ENCODE measurements at regions not wholly inside any gene's neighbourhood (a gene's known extent, or its start where the extent isn't known, plus 50 kb on each side); places are given as distances from the start of the nearest gene placed in this dataset.

GRCh38 chr14:37901978-37902377, 305.7 kb upstream of the SSTR1 start:
- Histone ChIP-seq H3K9me3 (ENCODE audit: low read depth, low read length, poor library complexity, severe bottlenecking) (no peaks in the 10 kb centered on the region), H3K4me3 (ENCODE audit: low read depth, low read length, poor library complexity, severe bottlenecking) (no peak overlapping the region), H3K4me1 (ENCODE audit: insufficient read depth, low read length, poor library complexity, severe bottlenecking) (peaks cover 3% of the 10 kb centered on the region), H3K27ac (ENCODE audit: low read depth, low read length, poor library complexity, severe bottlenecking) (no peak overlapping the region), H3K27me3 (replicated peaks; ENCODE audit: insufficient read depth, low read depth, low read length, poor library complexity) (no peaks in the 10 kb centered on the region), H3K36me3 (ENCODE audit: insufficient read depth, low read length, poor library complexity, severe bottlenecking) (no peaks in the 10 kb centered on the region)
- ChIA-PET CTCF (interaction anchor here (0.6 to 1.4 kb wide), 2 partner anchors 303 to 1133 kb away, joined by 4 to 5 read pairs; no protein-coding TSS in a partner anchor), POLR2A (ENCODE audit: low non-redundant PET) (interaction anchor here (0.7 kb wide), 1 partner anchor 359 kb away, joined by 5 read pairs; no protein-coding TSS in a partner anchor)
- peak; percentile 37 for DNase-seq (ENCODE audit: low spot score)
- no TSS peak for BruUV-seq (replicated peaks)
- intact Hi-C loops (cut with micrococcal nuclease; ENCODE audit: unreplicated experiment) = loop anchor here (5.0 to 10.0 kb wide), 5 partner anchors 305 to 1110 kb away; partner anchors contain the start of gene SSTR1
- no peak for TF ChIP-seq EZH2 (IDR thresholded peaks at IDR 0.05; ENCODE audit: borderline replicate concordance, low read depth, low read length, poor library complexity, severe bottlenecking)
- TF ChIP-seq CTCF (conservative IDR thresholded peaks at IDR 0.05; ENCODE audit: low read depth, low read length) = no peak

GRCh38 chr14:37903343-37904191, 304.1 kb upstream of the SSTR1 start:
- Histone ChIP-seq H3K27ac (ENCODE audit: low read depth, low read length, poor library complexity, severe bottlenecking) (no peak overlapping the region), H3K27me3 (replicated peaks; ENCODE audit: insufficient read depth, low read depth, low read length, poor library complexity) (no peaks in the 10 kb centered on the region), H3K9me3 (ENCODE audit: low read depth, low read length, poor library complexity, severe bottlenecking) (no peaks in the 10 kb centered on the region), H3K36me3 (ENCODE audit: insufficient read depth, low read length, poor library complexity, severe bottlenecking) (no peaks in the 10 kb centered on the region), H3K4me1 (ENCODE audit: insufficient read depth, low read length, poor library complexity, severe bottlenecking) (peaks cover 3% of the 10 kb centered on the region), H3K4me3 (ENCODE audit: low read depth, low read length, poor library complexity, severe bottlenecking) (no peak overlapping the region)
- intact Hi-C loops (cut with micrococcal nuclease; ENCODE audit: unreplicated experiment) = loop anchor here (2.0 to 10.0 kb wide), 6 partner anchors 304 to 1109 kb away; partner anchors contain the start of gene SSTR1
- POLR2A ChIA-PET (ENCODE audit: low non-redundant PET) = no interaction called here
- BruUV-seq (replicated peaks) = no TSS peak
- DNase-seq (ENCODE audit: low spot score) = peak; percentile 77
- CTCF ChIA-PET = interaction anchor here (0.6 to 1.4 kb wide), 3 partner anchors 318 to 1131 kb away, joined by 3 to 5 read pairs (median 3); no protein-coding TSS in a partner anchor
- no peak for TF ChIP-seq EZH2 (IDR thresholded peaks at IDR 0.05; ENCODE audit: borderline replicate concordance, low read depth, low read length, poor library complexity, severe bottlenecking)
- peak; percentile 81 for TF ChIP-seq CTCF (conservative IDR thresholded peaks at IDR 0.05; ENCODE audit: low read depth, low read length)

GRCh38 chr14:37924622-37925021, 283.1 kb upstream of the SSTR1 start:
- no peak for TF ChIP-seq CTCF (conservative IDR thresholded peaks at IDR 0.05; ENCODE audit: low read depth, low read length)
- no peak for TF ChIP-seq EZH2 (IDR thresholded peaks at IDR 0.05; ENCODE audit: borderline replicate concordance, low read depth, low read length, poor library complexity, severe bottlenecking)
- Histone ChIP-seq H3K9me3 (ENCODE audit: low read depth, low read length, poor library complexity, severe bottlenecking) (no peaks in the 10 kb centered on the region), H3K4me3 (ENCODE audit: low read depth, low read length, poor library complexity, severe bottlenecking) (no peak overlapping the region), H3K27ac (ENCODE audit: low read depth, low read length, poor library complexity, severe bottlenecking) (no peak overlapping the region), H3K4me1 (ENCODE audit: insufficient read depth, low read length, poor library complexity, severe bottlenecking) (no peaks in the 10 kb centered on the region), H3K27me3 (replicated peaks; ENCODE audit: insufficient read depth, low read depth, low read length, poor library complexity) (no peaks in the 10 kb centered on the region), H3K36me3 (ENCODE audit: insufficient read depth, low read length, poor library complexity, severe bottlenecking) (no peaks in the 10 kb centered on the region)
- CTCF ChIA-PET = no interaction called here
- POLR2A ChIA-PET (ENCODE audit: low non-redundant PET) = no interaction called here
- no peak for DNase-seq (ENCODE audit: low spot score)
- no TSS peak for BruUV-seq (replicated peaks)
- intact Hi-C loops (cut with micrococcal nuclease; ENCODE audit: unreplicated experiment) = no loop called here
